Peyer's patch (tissue), 4 donors: ENCODE measurements at regions not wholly inside any gene's neighbourhood (a gene's known extent, or its start where the extent isn't known, plus 50 kb on each side); places are given as distances from the start of the nearest gene placed in this dataset.

Source experiments
- POLR2A ChIP-seq, 2 donors: fragments of 450-650 bp; IDR thresholded peaks; one replicate each; pipeline ENCODE4 v1.5.1; 2017; ENCODE audit warnings: antibody characterized with exemption in 2 of 2, mild to moderate bottlenecking in 2 of 2, moderate library complexity in 2 of 2
- TF ChIP-seq, protein P1 (sequence below), 6 experiments: fragments of 450-650 bp in 4 of 6; fragments of 200-600 bp in 2 of 6; sonication (generic) in 1 of 6; IDR thresholded peaks; one replicate each; pipeline ENCODE4 v1.5.1; 2017 to 2019; ENCODE audit warnings: antibody characterized with exemption in 6 of 6, mild to moderate bottlenecking in 3 of 6, moderate library complexity in 1 of 6

GRCh38 chr7:115578576-115578975 is 452.0 kb downstream of the TFEC start:
- no peak for TF ChIP-seq POLR2A (IDR thresholded peaks at IDR 0.05)
- TF ChIP-seq, protein P1, sequence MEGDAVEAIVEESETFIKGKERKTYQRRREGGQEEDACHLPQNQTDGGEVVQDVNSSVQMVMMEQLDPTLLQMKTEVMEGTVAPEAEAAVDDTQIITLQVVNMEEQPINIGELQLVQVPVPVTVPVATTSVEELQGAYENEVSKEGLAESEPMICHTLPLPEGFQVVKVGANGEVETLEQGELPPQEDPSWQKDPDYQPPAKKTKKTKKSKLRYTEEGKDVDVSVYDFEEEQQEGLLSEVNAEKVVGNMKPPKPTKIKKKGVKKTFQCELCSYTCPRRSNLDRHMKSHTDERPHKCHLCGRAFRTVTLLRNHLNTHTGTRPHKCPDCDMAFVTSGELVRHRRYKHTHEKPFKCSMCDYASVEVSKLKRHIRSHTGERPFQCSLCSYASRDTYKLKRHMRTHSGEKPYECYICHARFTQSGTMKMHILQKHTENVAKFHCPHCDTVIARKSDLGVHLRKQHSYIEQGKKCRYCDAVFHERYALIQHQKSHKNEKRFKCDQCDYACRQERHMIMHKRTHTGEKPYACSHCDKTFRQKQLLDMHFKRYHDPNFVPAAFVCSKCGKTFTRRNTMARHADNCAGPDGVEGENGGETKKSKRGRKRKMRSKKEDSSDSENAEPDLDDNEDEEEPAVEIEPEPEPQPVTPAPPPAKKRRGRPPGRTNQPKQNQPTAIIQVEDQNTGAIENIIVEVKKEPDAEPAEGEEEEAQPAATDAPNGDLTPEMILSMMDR (IDR thresholded peaks at IDR 0.05) = no peak
